ENCODE measurements at regions not wholly inside any gene's neighbourhood (a gene's known extent, or its start where the extent isn't known, plus 50 kb on each side); places are given as distances from the start of the nearest gene placed in this dataset.

DNA sequence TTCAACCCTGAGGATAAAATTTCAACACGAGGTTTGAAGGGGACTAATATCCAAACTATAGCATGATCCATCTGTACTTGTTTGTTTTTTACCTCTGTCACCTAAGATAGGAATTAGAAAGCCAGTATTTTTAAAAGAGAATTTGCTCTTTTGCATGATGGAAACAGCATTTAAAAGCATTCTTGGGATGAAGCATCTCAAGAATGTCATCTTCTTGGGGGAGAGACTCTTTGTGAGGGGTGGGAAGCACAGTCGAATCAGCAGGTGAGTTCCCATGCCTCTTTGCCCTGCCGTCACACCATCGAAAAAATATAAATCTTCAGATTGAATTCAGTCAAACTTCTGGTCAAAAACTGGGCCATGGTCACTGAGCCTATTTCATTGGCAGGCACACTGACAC, 55.3 kb upstream of the BCHE start:
- no peak overlapping the region for H3K27ac ChIP-seq (ENCODE audit: low read depth, low read length)
- no peak overlapping the region for H2AFZ ChIP-seq (ENCODE audit: low read length, unreplicated experiment)
- no peaks in the 10 kb centered on the region for H3K79me2 ChIP-seq (ENCODE audit: control insufficient read depth, insufficient read depth, low read length, unreplicated experiment)
- H3K4me3 ChIP-seq (ENCODE audit: low read depth, low read length), result no peak overlapping the region
- no peaks in the 10 kb centered on the region for H3K27me3 ChIP-seq (ENCODE audit: insufficient read depth, low read length)
- no peaks in the 10 kb centered on the region for H3K4me1 ChIP-seq (ENCODE audit: control insufficient read depth, insufficient read depth, low read length, unreplicated experiment)
- H3K36me3 ChIP-seq (ENCODE audit: insufficient read depth, low read length), result no peaks in the 10 kb centered on the region
